EH (cell line): ENCODE measurements at regions not wholly inside any gene's neighbourhood (a gene's known extent, or its start where the extent isn't known, plus 50 kb on each side); places are given as distances from the start of the nearest gene placed in this dataset.
"Not testable (repeated sequence)": the region's sequence is repeated elsewhere in the genome, so short reads cannot be mapped to it uniquely, and the experiment has no call there.

Experiments
- DNase-seq: peaks from one replicate; pipeline ENCODE4 v3.0.0-alpha.2; 2015; ENCODE audit warnings: low read depth

DNA sequence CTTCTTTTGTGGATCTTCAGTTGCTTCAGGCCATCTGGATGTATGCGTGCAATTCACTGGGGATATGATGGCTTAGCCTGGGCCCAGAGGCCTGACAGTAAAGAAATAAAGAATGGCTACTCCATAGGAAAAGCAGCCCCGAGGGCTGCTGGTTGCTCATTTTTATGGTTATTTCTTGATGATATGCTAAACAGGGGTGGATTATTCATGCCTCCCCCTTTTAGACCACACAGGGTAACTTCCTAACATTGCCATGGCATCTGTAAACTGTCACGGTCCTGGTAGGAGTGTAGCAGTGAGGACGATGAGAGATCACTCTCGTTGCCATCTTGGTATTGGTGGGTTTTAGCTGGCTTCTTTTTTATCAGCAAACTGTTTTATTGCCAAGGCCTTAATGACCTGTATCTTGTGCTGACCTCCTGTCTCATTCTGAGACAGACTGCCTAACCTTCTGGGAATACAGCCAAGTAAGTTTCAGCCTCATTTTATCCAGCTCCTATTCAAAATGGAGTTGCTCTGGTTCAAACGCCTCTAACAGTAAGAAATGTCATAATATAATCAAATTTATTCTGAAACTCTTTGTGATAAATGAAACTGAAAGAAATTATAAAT lies 60.5 kb downstream of the DSEL start:
- no peak for DNase-seq

DNA sequence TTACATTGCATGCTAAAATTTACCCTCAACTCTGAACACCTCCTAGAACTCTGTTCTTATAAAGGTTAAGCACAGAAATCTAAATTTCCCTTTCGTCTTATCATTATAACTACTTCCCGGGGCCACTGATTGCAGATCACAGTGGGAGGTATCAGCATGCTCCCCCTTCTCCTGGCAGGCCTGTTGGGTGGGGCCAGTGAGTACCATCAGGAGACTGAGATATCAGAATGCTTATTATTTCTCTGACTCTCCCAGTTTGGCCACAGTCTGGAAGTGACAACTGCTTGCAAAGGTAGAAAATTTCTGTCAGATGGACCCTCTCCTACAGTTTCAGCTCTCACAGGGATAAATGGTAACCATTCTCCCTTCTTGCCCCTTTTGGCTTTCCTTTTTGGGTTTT lies 62.6 kb downstream of the DSEL start:
- no peak for DNase-seq

DNA sequence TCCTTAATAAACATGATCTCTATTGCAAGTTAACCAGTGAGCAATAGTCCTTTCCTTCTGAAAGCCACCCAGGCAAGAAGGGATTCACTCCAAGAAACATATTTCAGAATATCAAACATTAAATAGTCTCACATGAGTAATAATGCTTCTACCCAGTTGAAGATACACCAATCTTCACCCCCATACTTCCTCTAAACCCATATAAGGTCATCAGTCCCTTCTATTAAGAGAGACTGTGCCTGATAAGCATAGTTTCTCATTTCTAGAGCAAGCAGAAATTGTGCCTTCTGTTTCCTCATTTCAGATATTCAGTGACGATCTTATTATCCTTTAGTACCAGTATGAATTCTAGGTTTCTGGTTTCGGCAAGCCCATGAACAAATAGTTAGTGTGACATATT lies 64.6 kb downstream of the DSEL start:
- DNase-seq = no peak

DNA sequence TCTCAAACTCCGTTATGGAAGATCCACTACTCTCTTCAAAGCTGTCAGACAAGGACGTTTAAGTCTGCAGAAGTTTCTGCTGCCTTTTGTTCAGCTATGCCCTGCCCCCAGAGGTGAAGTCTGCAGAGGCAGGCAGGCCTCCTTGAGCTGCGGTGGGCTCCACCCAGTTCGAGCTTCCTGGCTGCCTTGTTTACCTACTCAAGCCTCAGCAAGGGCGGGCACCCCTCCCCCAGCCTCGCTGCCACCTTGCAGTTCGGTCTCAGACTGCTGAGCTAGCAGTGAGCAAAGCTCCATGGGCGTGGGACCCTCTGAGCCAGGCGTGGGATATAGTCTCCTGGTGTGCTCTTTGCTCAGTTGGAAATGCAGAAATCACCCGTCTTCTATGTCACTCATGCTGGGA lies 65.4 kb downstream of the DSEL start:
- not testable (repeated sequence) for DNase-seq

- no peak for DNase-seq
Observed at GRCh38 chr18:67433971-67434370, 82.5 kb downstream of the DSEL start.

GRCh38 chr18:67432806-67433205 lies 83.7 kb downstream of the DSEL start:
- DNase-seq = peak; percentile 61

DNA sequence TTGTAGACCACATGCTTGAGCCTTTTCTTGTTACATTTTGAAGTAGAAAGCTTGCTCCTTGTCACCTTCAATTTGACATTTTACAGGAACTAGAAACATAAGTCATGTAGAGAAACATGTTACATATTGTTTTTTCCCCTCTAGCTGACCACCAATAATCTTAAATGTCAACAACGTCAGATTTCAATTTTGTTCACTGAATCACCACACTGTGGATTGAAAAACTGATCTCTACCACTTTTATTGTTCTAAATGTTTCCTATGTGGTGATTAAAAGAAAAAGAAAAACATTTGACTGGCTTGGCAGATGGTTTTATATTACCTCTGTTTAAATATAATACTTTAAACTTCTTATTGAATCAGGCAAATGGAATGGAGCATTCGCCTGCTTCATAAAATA lies 87.7 kb downstream of the DSEL start:
- DNase-seq = peak; percentile 87

GRCh38 chr18:67428158-67428557 lies 88.4 kb downstream of the DSEL start:
- peak; percentile 52 for DNase-seq

GRCh38 chr18:67426486-67426885 lies 90.0 kb downstream of the DSEL start:
- no peak for DNase-seq

DNA sequence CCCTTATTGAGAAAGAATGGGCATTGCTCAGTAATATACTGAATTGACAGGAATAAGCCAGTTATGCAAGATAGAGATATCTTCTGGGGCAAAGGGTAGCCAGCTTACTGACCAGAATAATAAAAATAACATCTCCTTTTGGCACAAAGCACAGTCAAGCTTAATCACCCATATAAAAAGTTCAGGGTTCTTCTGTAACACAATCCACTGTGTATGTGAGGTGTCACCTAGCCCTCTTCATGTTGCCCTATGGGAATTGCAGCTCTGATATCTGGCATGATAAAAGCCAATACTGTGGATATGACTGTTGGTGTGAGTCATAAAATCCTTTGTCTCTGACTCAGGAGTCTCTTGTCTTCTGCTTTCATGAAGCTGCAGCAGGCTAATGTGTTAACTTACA lies 90.8 kb downstream of the DSEL start:
- DNase-seq = peak; percentile 97

DNA sequence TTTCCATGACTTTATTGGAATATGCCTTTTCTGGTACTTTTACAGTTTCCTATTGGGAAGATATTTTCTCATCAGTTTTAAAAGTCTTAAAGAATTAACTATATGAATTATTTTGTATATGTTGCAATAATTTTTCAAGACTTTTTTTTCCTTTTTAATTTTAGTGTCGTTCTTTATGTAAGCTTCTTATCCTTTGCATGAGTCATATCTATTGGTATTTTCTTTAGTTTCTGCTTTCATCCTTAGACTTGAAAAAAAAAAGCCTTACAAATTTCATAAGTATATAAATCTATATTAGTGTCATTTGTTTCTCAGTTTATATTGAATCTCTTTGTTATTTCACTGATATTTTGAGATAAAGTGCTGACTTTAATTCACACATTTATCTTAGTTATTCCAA lies 94.9 kb downstream of the DSEL start:
- peak; percentile 3 for DNase-seq

- DNase-seq = peak; percentile 49
Observed at GRCh38 chr18:67417864-67418523, 98.5 kb downstream of the DSEL start.

DNA sequence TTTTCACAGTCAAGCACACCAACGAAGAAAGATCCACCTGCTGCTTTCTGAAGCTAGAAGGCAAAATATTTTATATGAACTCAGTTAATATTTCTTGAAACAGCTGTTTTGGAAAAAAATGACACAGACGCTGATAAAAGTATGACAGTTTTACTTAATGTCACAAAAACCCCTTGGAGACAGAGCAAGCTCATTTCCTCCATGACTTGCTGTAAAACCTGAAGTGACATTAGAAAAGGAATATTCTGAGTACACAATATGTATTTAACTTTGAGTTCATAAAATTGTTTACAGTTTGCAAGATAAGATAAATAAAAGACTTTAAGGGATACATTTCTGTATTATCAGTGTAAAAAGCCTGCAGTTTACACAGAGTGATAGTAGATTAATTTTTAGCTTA lies 105.4 kb downstream of the DSEL start:
- no peak for DNase-seq

DNA sequence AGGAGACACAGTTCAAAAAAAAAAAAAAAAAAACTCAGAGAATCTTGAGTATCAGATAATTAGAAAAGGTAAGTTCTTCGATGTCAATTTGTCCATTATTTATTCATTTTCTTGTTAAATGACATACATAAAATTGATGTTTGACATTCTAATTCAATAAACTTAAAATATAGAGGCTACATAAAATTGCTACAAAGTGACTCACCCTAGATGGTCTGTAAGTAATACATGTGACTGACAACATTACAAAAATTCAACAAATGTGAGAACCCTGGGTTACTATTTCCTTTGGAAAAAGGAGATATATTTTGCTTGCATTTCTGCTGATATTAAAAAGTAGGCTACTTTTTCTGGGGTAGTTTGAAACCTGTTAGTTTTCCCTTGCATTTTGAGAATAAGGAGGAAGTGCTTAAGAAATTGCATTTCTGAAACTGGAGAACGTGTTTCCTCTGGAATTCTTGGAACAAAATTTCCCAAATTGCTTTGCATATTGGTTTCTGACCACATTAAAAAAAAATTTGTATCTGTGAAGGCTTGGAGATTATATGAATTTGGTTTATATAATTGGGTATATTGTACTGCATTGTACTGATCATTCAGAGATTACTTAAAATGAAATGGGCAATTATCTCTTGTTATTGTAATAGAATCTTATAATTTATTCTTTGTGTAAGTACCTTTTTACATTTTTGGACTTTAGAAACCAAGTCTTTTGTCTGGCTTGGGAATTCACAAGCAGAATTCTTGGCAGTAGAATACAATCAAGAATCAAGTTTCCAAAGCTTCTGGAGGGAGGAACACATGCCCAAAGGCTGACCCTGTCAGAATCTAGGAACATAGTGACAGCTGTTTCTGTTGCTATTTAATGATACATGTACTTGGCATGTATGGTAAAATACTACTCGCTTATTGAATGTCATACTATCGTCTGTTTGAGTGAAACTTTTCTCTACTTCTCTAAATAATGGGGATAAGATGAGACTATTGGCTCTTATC lies 106.1 kb downstream of the DSEL start:
- DNase-seq = peak; percentile 44

GRCh38 chr18:67408240-67408639 lies 108.3 kb downstream of the DSEL start:
- DNase-seq = no peak

- no peak for DNase-seq
Observed at GRCh38 chr18:67406714-67407113, 109.8 kb downstream of the DSEL start.

DNA sequence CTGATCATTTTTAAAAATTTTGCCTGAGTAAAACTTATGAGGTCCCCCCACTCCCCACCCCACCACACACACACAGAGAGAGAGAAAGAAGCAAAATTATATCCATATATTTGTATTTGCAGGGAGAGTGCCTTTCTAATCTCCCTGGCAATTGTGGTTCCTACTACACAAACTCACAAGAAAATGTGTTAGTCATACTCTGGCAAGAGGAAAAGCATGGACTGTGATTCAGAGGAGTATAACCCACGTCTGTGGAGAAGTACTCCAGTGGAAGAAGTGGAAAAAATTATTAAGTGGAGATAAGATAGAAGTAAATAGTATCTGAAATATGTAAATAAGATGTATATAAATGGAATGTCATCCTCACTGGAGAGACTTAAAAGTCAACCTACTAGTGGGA lies 114.0 kb downstream of the DSEL start:
- peak; percentile 66 for DNase-seq

- peak; percentile 55 for DNase-seq
Observed at GRCh38 chr18:67400502-67401117, 115.9 kb downstream of the DSEL start.

DNA sequence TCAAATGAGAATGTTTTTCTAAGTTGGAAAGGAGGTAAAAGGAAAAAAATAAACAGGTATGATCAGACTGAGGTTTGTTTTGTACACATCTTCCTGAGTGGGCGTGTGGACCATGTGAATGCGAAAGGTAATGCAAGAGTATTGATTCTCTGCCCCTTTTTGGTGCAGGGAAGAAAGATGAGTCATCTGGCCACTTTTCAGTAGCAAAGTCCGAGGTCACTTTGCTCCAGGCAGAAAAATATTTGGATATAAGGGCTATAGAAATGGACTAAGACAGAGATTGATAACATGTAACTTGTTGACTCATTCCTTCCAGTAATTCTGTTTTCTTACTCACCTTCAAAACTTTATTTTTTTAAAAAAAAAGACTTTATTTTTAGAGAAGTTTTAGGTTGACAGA lies 130.5 kb downstream of the DSEL start:
- peak; percentile 50 for DNase-seq

DNA sequence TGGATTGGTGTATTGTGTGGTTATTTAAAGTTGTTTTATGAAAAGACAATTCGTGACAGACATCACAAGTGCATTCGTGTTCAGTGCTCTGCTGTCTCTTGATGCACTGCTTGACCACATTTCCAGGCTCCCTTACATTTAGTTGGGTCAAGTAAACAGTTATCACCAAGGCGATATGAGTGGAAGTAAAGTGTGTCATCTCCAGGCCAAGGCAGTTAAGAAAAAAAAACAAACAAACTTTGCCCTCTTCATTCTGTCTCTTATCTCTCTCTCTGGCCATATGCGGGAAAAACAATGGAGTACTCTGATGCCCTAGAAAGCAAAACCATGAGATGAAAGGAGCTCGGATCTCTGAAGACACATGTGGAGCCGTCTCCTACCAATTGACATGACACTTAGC lies 131.1 kb downstream of the DSEL start:
- DNase-seq = peak; percentile 78

DNA sequence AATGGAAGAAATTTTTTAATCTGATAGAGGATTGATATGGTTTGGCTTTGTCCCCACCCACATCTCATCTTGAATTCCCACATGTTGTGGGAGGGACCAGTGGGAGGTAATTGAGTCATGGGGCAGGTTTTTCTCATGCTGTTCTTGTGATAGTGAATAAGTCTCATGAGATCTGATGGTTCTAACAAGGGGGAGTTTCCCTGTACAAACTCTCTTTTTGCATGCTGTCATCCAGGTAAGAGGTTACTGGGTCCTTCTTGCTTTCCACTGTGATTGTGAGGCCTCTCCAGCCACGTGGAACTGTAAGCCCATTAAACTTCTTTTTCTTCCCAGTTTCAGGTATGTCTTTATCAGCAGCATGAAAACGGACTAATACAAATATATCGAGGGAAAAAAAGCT lies 132.5 kb downstream of the DSEL start:
- DNase-seq = not testable (repeated sequence)

GRCh38 chr18:67381608-67382150 lies 134.8 kb downstream of the DSEL start:
- no peak for DNase-seq
